Neural crest cell (in vitro differentiated cells): ENCODE measurements at regions not wholly inside any gene's neighbourhood (a gene's known extent, or its start where the extent isn't known, plus 50 kb on each side); places are given as distances from the start of the nearest gene placed in this dataset.

ENCODE experiments used
- DNase-seq: peaks from one replicate; pipeline ENCODE4 v3.0.0; 2021; ENCODE audit warnings: low read depth, mixed read lengths, low spot score
- H3K27ac Mint-ChIP-seq: one replicate; pipeline ENCODE4 v1.8.0; 2021; ENCODE audit warnings: mild to moderate bottlenecking, mixed read lengths; ENCODE audit not compliant: unreplicated experiment
- H3K27me3 Mint-ChIP-seq: 2 replicates; pipeline ENCODE4 v1.8.0; 2021; ENCODE audit warnings: low read depth, mild to moderate bottlenecking, mixed read lengths
- H3K36me3 Mint-ChIP-seq: 2 replicates; pipeline ENCODE4 v1.8.0; 2021; ENCODE audit warnings: low read depth, mild to moderate bottlenecking, mixed read lengths
- H3K4me1 Mint-ChIP-seq: 2 replicates; pipeline ENCODE4 v1.8.0; 2021; ENCODE audit warnings: mixed read lengths
- H3K4me3 Mint-ChIP-seq: one replicate; pipeline ENCODE4 v1.8.0; 2021; ENCODE audit warnings: mild to moderate bottlenecking, mixed read lengths
- H3K9me3 Mint-ChIP-seq: 2 replicates; pipeline ENCODE4 v1.8.0; 2021; ENCODE audit warnings: mixed read lengths
- TF ChIP-seq, protein P1 (sequence below): fragments of 200-600 bp; sonication (generic); conservative IDR thresholded peaks from 2 replicates; pipeline ENCODE4 v1.5.0; 2021; ENCODE audit warnings: antibody characterized with exemption, mild to moderate bottlenecking

DNA sequence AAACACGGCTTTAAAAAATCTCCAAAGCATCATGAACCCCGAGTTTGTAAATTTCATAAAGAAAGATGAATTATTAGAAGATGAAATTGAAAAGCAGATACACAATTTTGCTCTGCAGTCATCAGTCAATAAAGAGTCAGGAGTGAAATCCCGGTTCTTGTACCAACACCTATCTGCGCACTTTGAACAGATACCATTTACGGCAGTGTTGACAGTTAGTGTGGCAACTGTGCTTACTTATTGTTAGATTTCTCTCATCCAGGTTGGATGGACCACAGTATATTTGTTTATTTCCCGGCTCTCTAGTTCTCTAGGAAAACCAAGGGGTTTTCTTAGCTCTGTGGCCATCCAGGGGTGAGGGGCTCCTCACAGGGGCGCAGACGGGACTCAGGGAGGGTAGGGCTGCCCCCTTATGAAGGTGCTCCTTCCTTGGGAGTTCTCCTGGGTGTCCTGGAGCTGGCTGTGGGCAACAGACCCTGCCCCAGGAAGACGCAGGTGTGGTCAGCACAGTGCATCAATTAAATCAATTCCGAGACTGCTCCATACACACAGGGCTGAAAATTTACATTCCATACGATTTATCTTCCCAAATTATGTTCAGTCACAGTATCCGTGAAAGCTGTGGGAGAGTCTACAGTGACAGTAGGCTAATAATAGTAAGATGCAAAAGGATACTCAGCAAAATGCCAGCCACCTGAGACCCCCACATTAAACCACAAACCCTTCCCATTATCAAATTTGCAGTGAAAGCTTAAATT lies 107.0 kb upstream of the C1QTNF9B start:
- Mint-ChIP-seq H3K36me3 (no peaks in the 10 kb centered on the region), H3K4me3 (no peak overlapping the region), H3K4me1 (peaks cover 33% of the 10 kb centered on the region), H3K9me3 (no peaks in the 10 kb centered on the region), H3K27me3 (no peaks in the 10 kb centered on the region), H3K27ac (no peak overlapping the region)
- DNase-seq = no peak
- TF ChIP-seq, protein P1, sequence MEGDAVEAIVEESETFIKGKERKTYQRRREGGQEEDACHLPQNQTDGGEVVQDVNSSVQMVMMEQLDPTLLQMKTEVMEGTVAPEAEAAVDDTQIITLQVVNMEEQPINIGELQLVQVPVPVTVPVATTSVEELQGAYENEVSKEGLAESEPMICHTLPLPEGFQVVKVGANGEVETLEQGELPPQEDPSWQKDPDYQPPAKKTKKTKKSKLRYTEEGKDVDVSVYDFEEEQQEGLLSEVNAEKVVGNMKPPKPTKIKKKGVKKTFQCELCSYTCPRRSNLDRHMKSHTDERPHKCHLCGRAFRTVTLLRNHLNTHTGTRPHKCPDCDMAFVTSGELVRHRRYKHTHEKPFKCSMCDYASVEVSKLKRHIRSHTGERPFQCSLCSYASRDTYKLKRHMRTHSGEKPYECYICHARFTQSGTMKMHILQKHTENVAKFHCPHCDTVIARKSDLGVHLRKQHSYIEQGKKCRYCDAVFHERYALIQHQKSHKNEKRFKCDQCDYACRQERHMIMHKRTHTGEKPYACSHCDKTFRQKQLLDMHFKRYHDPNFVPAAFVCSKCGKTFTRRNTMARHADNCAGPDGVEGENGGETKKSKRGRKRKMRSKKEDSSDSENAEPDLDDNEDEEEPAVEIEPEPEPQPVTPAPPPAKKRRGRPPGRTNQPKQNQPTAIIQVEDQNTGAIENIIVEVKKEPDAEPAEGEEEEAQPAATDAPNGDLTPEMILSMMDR = no peak

DNA sequence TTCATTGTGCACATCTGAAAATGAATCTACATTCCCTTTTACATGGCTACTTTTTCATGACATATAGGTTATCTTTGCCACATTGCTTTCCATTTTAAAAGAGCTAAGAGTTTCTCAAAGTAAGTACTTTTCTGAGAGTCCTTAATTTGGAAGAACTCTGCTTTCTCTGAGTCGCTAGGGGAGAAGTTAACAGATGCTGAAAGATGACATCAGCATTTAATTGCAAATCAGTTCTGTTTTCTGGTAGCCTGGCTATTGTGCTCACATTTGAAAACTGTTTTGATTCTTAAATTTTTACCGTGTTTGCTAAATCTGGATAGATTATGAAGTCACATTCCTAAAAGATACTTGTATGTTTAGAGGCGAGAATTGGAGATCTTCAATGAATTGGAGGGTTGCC lies 107.7 kb upstream of the C1QTNF9B start:
- no peaks in the 10 kb centered on the region for H3K9me3 Mint-ChIP-seq
- H3K27me3 Mint-ChIP-seq = no peaks in the 10 kb centered on the region
- TF ChIP-seq, protein P1 = no peak
- no peaks in the 10 kb centered on the region for H3K36me3 Mint-ChIP-seq
- H3K4me3 Mint-ChIP-seq = no peak overlapping the region
- peaks cover 33% of the 10 kb centered on the region for H3K4me1 Mint-ChIP-seq
- no peak for DNase-seq
- H3K27ac Mint-ChIP-seq = peak overlapping the region; percentile 76

DNA sequence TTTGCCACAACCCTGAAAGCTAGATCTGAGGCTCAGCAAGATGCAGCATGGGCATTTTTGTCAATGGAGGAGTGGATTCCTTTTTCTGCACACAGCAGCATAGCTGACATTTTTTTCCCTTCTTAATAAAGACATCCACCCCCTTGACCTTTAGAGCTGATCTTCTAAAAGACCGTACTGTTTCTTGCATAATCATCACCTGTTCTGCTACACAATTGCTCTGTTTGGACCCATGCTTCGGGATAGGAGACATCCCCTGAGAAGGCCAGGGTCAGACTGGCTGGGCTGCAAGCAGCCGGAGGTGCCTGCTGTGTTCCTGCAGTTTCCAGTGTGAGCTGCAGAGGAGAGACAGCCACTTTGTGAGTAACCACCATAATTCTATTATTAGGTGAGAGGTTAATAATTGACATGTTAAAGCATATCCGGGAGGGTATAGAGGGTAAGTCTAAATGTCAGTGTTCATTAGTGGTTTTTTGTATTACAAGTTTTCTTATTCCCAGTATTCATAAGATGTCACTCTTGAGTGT lies 108.5 kb upstream of the C1QTNF9B start:
- Mint-ChIP-seq H3K36me3 (no peaks in the 10 kb centered on the region), H3K27ac (peak overlapping the region; percentile 66), H3K9me3 (no peaks in the 10 kb centered on the region), H3K4me1 (peaks cover 33% of the 10 kb centered on the region), H3K4me3 (no peak overlapping the region), H3K27me3 (no peaks in the 10 kb centered on the region)
- DNase-seq = no peak
- TF ChIP-seq, protein P1 = no peak

DNA sequence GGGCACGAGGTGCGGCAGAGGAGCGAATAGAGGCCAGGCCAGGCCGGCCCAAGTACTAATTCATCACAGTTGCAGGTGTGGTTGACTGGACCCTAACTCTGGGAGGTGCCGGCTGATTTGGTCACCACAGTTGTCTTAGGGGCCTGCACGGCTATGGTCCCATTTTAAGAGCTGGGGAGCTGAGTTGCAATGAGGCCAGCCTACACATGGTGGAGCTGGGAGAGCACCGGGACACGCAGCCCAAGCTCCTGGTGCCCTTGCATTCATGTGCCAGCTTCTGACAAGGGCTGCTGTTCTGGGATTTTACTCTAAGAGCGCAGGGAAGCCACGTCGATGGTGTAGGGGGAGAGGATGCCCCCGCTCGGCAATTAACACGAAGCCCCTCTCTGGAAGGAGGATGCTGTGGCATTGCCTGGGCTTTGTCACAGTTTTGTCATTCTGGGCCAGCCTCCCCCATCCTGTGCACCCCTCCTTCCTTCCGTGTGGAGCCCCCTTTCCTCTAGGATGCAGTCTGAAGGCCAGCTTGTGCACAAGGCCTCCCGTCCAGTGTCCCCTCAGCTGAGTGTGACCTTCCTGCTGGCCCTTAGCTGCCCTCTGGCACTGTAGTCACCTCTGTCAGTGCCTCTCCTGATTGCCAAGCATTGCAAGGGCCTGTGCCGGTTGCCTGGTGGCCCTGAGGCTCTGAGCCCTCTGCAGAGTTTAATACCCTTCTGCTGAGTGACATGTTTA lies 109.4 kb upstream of the C1QTNF9B start:
- H3K27me3 Mint-ChIP-seq = no peaks in the 10 kb centered on the region
- H3K36me3 Mint-ChIP-seq = no peaks in the 10 kb centered on the region
- peak overlapping the region; percentile 66 for H3K27ac Mint-ChIP-seq
- no peak overlapping the region for H3K4me3 Mint-ChIP-seq
- H3K9me3 Mint-ChIP-seq = no peaks in the 10 kb centered on the region
- peaks cover 33% of the 10 kb centered on the region for H3K4me1 Mint-ChIP-seq
- DNase-seq = no peak
- TF ChIP-seq, protein P1 = no peak

DNA sequence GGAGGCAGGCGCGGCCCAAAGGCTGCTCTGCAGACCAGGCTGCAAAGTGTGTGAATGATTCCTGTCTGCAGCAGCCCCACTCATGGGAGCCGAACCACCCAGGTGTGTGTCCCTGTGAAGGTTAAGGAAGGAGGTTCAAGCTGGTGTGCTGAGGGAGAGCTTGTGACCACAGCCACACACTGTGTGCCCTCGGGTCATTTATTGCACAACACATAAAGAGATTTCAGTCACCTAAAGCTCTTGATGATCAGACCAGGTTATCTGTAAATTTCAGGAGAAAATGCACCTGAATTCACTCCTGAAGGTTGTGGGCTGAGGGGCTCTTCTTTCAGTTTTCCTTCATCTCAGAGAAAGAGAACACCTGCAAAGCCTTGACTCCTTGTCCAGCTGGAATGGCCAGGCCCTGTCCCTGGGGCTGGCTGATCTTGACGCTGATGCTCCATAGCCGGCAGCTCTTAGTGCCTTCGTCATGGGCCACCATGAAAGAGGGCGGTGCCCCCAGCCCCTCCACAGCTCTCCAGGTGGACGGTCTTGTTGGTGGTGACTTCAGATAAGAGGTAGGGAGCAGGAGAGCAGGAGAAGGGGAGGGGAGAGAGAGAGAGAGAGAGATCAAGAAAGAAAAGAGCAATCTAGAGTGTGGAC lies 110.8 kb upstream of the C1QTNF9B start:
- no peaks in the 10 kb centered on the region for H3K9me3 Mint-ChIP-seq
- no peaks in the 10 kb centered on the region for H3K27me3 Mint-ChIP-seq
- no peak overlapping the region for H3K27ac Mint-ChIP-seq
- DNase-seq = no peak
- peaks cover 33% of the 10 kb centered on the region for H3K4me1 Mint-ChIP-seq
- TF ChIP-seq, protein P1 = no peak
- H3K36me3 Mint-ChIP-seq = no peaks in the 10 kb centered on the region
- no peak overlapping the region for H3K4me3 Mint-ChIP-seq
